LNCaP clone FGC (cell line): ENCODE measurements at regions not wholly inside any gene's neighbourhood (a gene's known extent, or its start where the extent isn't known, plus 50 kb on each side); places are given as distances from the start of the nearest gene placed in this dataset.

Experiments
- DNase-seq: peaks from one replicate; pipeline ENCODE4 v3.0.0-alpha.2; 2011; ENCODE audit warnings: low read depth
- H3K4me3 ChIP-seq: 2 replicates; pipeline ENCODE4 v1.5.1; 2011; ENCODE audit warnings: mild to moderate bottlenecking, low read depth, low read length, control low read depth
- CTCF ChIP-seq: IDR thresholded peaks from 2 replicates; pipeline ENCODE4 v1.5.1; 2012; ENCODE audit warnings: mild to moderate bottlenecking; ENCODE audit not compliant: control insufficient read depth, insufficient read depth; ENCODE audit errors: extremely low read depth

GRCh38 chr7:89401099-89401498, 605.6 kb upstream of the TEX47 start:
- no peak overlapping the region for H3K4me3 ChIP-seq
- DNase-seq: no peak
- TF ChIP-seq CTCF: no peak

- no peak for TF ChIP-seq CTCF
- H3K4me3 ChIP-seq: no peak overlapping the region
- no peak for DNase-seq
Measured at GRCh38 chr7:89401690-89402089, 606.2 kb upstream of the TEX47 start.

- no peak for DNase-seq
- no peak for TF ChIP-seq CTCF
- H3K4me3 ChIP-seq: no peak overlapping the region
Measured at GRCh38 chr7:89451911-89452310, 656.4 kb upstream of the TEX47 start.

GRCh38 chr7:89456556-89456955, 661.0 kb upstream of the TEX47 start:
- TF ChIP-seq CTCF: no peak
- no peak overlapping the region for H3K4me3 ChIP-seq
- DNase-seq: no peak

GRCh38 chr7:89458114-89458513, 662.6 kb upstream of the TEX47 start:
- DNase-seq: no peak
- no peak overlapping the region for H3K4me3 ChIP-seq
- TF ChIP-seq CTCF: no peak

GRCh38 chr7:89474456-89474855, 678.9 kb upstream of the TEX47 start:
- no peak for DNase-seq
- H3K4me3 ChIP-seq: no peak overlapping the region
- no peak for TF ChIP-seq CTCF

- H3K4me3 ChIP-seq: no peak overlapping the region
- TF ChIP-seq CTCF: no peak
- no peak for DNase-seq
Measured at GRCh38 chr7:89477991-89478390, 676.3 kb upstream of the STEAP1 start.
